HL-60/S4 treated with phorbol 12-myristate 13-acetate at 8.2 ng/mL for 4 days and 3 days (cell line): ENCODE measurements at regions not wholly inside any gene's neighbourhood (a gene's known extent, or its start where the extent isn't known, plus 50 kb on each side); places are given as distances from the start of the nearest gene placed in this dataset.

Experiments used
- in situ Hi-C: fragments of 300-500 bp; cut with MboI; formaldehyde crosslinking; loops from 2 replicates; pipeline ENCODE4 v1.15.0; 2022; ENCODE audit warnings: low sequenced_read_pairs

GRCh38 chr5:152855441-152855840 is 450.4 kb upstream of the NMUR2 start:
- in situ Hi-C loops: no loop called here

GRCh38 chr5:152861231-152861630 is 456.2 kb upstream of the NMUR2 start:
- in situ Hi-C loops: no loop called here

GRCh38 chr5:152864447-152864846 is 459.4 kb upstream of the NMUR2 start:
- in situ Hi-C loops: no loop called here

GRCh38 chr5:152864991-152865390 is 459.9 kb upstream of the NMUR2 start:
- in situ Hi-C loops: no loop called here

- in situ Hi-C loops: no loop called here
Observed at GRCh38 chr5:152869971-152870370, 464.9 kb upstream of the NMUR2 start.

- in situ Hi-C loops: no loop called here
Observed at GRCh38 chr5:152882621-152883020, 477.5 kb upstream of the NMUR2 start.

GRCh38 chr5:152883066-152883775 is 478.1 kb upstream of the NMUR2 start:
- in situ Hi-C loops: no loop called here

GRCh38 chr5:152884006-152884405 is 478.9 kb upstream of the NMUR2 start:
- in situ Hi-C loops: no loop called here

GRCh38 chr5:152900332-152900731 is 495.3 kb upstream of the NMUR2 start:
- in situ Hi-C loops: no loop called here

GRCh38 chr5:152901754-152902153 is 496.7 kb upstream of the NMUR2 start:
- in situ Hi-C loops: no loop called here

GRCh38 chr5:152905286-152905685 is 500.2 kb upstream of the NMUR2 start:
- in situ Hi-C loops: no loop called here

GRCh38 chr5:152907488-152908245 is 502.6 kb upstream of the NMUR2 start:
- in situ Hi-C loops: no loop called here

- in situ Hi-C loops: no loop called here
Observed at GRCh38 chr5:152912924-152913323, 507.8 kb upstream of the NMUR2 start.

GRCh38 chr5:152932621-152933020 is 527.5 kb upstream of the NMUR2 start:
- in situ Hi-C loops: no loop called here

GRCh38 chr5:152933056-152933455 is 528.0 kb upstream of the NMUR2 start:
- in situ Hi-C loops: no loop called here

- in situ Hi-C loops: no loop called here
Observed at GRCh38 chr5:152938630-152939029, 533.6 kb upstream of the NMUR2 start.

- in situ Hi-C loops: no loop called here
Observed at GRCh38 chr5:152942633-152943336, 537.7 kb upstream of the NMUR2 start.

- in situ Hi-C loops: no loop called here
Observed at GRCh38 chr5:152953788-152954483, 536.5 kb upstream of the GRIA1 start.

GRCh38 chr5:152956943-152957613 is 533.4 kb upstream of the GRIA1 start:
- in situ Hi-C loops: no loop called here

- in situ Hi-C loops: no loop called here
Observed at GRCh38 chr5:152978141-152978835, 512.2 kb upstream of the GRIA1 start.
